ENCODE measurements at regions not wholly inside any gene's neighbourhood (a gene's known extent, or its start where the extent isn't known, plus 50 kb on each side); places are given as distances from the start of the nearest gene placed in this dataset.

- DNase-seq (no peak), ATAC-seq (ENCODE audit: low read depth) (no peak)
- H3K4me1 Mint-ChIP-seq, result no peaks in the 10 kb centered on the region
- Histone ChIP-seq H3K4me1 (ENCODE audit: control insufficient read depth in 2 of 2, insufficient read depth in 2 of 2, low read length in 2 of 2) (peaks cover 0 to under 1% of the 10 kb centered on the region in 2 donors), H3K36me3 (replicated peaks in 1 of 2; ENCODE audit: control extremely low read depth in 1 of 2, control insufficient read depth in 1 of 2, extremely low read depth in 1 of 2, insufficient read depth in 2 of 2, low read length in 1 of 2) (no peaks in the 10 kb centered on the region), H3K4me3 (ENCODE audit: control extremely low read depth in 1 of 5, extremely low read depth in 1 of 5, insufficient read depth in 1 of 5, low read depth in 2 of 5, low read length in 4 of 5) (no peak overlapping the region), H3K9me3 (ENCODE audit: control extremely low read depth in 1 of 3, control insufficient read depth in 2 of 3, insufficient read depth in 1 of 3, low read length in 2 of 3) (no peaks in the 10 kb centered on the region), H3K9ac (ENCODE audit: low read length) (no peak overlapping the region), H2AFZ (ENCODE audit: insufficient read depth, low read depth, low read length, poor library complexity, severe bottlenecking) (no peak overlapping the region), H4K20me1 (ENCODE audit: control insufficient read depth, insufficient read depth, low read length, poor library complexity, severe bottlenecking) (no peaks in the 10 kb centered on the region), H3K27me3 (replicated peaks in 1 of 4; ENCODE audit: control extremely low read depth in 1 of 4, control insufficient read depth in 3 of 4, insufficient read depth in 4 of 4, low read length in 3 of 4) (peaks cover 0 to 6% (median 0%) of the 10 kb centered on the region in 4 experiments), H3K4me2 (replicated peaks; ENCODE audit: low read depth, low read length, poor library complexity, severe bottlenecking) (no peak overlapping the region), H3K79me2 (ENCODE audit: control insufficient read depth, insufficient read depth, low read length) (no peaks in the 10 kb centered on the region), H3K27ac (ENCODE audit: low read length in 2 of 2) (no peak overlapping the region)
- ChIA-PET POLR2A (no interaction called here), CTCF (no interaction called here)
- H3K9me3 Mint-ChIP-seq (ENCODE audit: insufficient read depth), result no peaks in the 10 kb centered on the region
- H3K27me3 Mint-ChIP-seq, result peaks cover 21% of the 10 kb centered on the region
- no peak overlapping the region for H3K4me3 Mint-ChIP-seq
- TF ChIP-seq EZH2 (IDR thresholded peaks at IDR 0.05; ENCODE audit: borderline replicate concordance, insufficient read depth, low read depth, low read length, poor library complexity, severe bottlenecking), result no peak
- TF ChIP-seq, protein P1, sequence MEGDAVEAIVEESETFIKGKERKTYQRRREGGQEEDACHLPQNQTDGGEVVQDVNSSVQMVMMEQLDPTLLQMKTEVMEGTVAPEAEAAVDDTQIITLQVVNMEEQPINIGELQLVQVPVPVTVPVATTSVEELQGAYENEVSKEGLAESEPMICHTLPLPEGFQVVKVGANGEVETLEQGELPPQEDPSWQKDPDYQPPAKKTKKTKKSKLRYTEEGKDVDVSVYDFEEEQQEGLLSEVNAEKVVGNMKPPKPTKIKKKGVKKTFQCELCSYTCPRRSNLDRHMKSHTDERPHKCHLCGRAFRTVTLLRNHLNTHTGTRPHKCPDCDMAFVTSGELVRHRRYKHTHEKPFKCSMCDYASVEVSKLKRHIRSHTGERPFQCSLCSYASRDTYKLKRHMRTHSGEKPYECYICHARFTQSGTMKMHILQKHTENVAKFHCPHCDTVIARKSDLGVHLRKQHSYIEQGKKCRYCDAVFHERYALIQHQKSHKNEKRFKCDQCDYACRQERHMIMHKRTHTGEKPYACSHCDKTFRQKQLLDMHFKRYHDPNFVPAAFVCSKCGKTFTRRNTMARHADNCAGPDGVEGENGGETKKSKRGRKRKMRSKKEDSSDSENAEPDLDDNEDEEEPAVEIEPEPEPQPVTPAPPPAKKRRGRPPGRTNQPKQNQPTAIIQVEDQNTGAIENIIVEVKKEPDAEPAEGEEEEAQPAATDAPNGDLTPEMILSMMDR (IDR thresholded peaks at IDR 0.05), result no peak
- intact Hi-C loops (cut with micrococcal nuclease), result no loop called here
- no CpG with 5 or more reads among the region's 3 CpGs for WGBS (ENCODE audit: insufficient coverage)
- no peak overlapping the region for H3K27ac Mint-ChIP-seq
These were observed 69.5 kb downstream of the LLPH start for GRCh38 chr12:66061076-66061475.

GRCh38 chr12:66060163-66060907 lies 70.2 kb downstream of the LLPH start:
- Histone ChIP-seq H3K27me3 (replicated peaks in 1 of 4; ENCODE audit: control extremely low read depth in 1 of 4, control insufficient read depth in 3 of 4, insufficient read depth in 4 of 4, low read length in 3 of 4) (peaks cover 0 to 3% (median 0%) of the 10 kb centered on the region in 4 experiments), H4K20me1 (ENCODE audit: control insufficient read depth, insufficient read depth, low read length, poor library complexity, severe bottlenecking) (no peaks in the 10 kb centered on the region), H3K27ac (ENCODE audit: low read length in 2 of 2) (no peak overlapping the region), H3K4me2 (replicated peaks; ENCODE audit: low read depth, low read length, poor library complexity, severe bottlenecking) (no peak overlapping the region), H3K79me2 (ENCODE audit: control insufficient read depth, insufficient read depth, low read length) (no peaks in the 10 kb centered on the region), H3K4me3 (ENCODE audit: control extremely low read depth in 1 of 5, extremely low read depth in 1 of 5, insufficient read depth in 1 of 5, low read depth in 2 of 5, low read length in 4 of 5) (no peak overlapping the region), H2AFZ (ENCODE audit: insufficient read depth, low read depth, low read length, poor library complexity, severe bottlenecking) (no peak overlapping the region), H3K36me3 (replicated peaks in 1 of 2; ENCODE audit: control extremely low read depth in 1 of 2, control insufficient read depth in 1 of 2, extremely low read depth in 1 of 2, insufficient read depth in 2 of 2, low read length in 1 of 2) (no peaks in the 10 kb centered on the region), H3K4me1 (ENCODE audit: control insufficient read depth in 2 of 2, insufficient read depth in 2 of 2, low read length in 2 of 2) (no peaks in the 10 kb centered on the region), H3K9ac (ENCODE audit: low read length) (no peak overlapping the region), H3K9me3 (ENCODE audit: control extremely low read depth in 1 of 3, control insufficient read depth in 2 of 3, insufficient read depth in 1 of 3, low read length in 2 of 3) (no peaks in the 10 kb centered on the region)
- DNase-seq (no peak), ATAC-seq (ENCODE audit: low read depth) (no peak)
- peaks cover 16% of the 10 kb centered on the region for H3K27me3 Mint-ChIP-seq
- CTCF ChIA-PET, result no interaction called here
- TF ChIP-seq, protein P1 (IDR thresholded peaks at IDR 0.05), result no peak
- TF ChIP-seq EZH2 (IDR thresholded peaks at IDR 0.05; ENCODE audit: borderline replicate concordance, insufficient read depth, low read depth, low read length, poor library complexity, severe bottlenecking), result no peak
- WGBS (ENCODE audit: insufficient coverage), result no CpG with 5 or more reads among the region's 2 CpGs
- H3K4me3 Mint-ChIP-seq, result no peak overlapping the region
- POLR2A ChIA-PET, result no interaction called here
- no peaks in the 10 kb centered on the region for H3K9me3 Mint-ChIP-seq (ENCODE audit: insufficient read depth)
- H3K4me1 Mint-ChIP-seq, result no peaks in the 10 kb centered on the region
- H3K27ac Mint-ChIP-seq, result no peak overlapping the region
- intact Hi-C loops (cut with micrococcal nuclease), result no loop called here

Data from B cell (primary cell).